ENCODE measurements at regions not wholly inside any gene's neighbourhood (a gene's known extent, or its start where the extent isn't known, plus 50 kb on each side); places are given as distances from the start of the nearest gene placed in this dataset.

DNA sequence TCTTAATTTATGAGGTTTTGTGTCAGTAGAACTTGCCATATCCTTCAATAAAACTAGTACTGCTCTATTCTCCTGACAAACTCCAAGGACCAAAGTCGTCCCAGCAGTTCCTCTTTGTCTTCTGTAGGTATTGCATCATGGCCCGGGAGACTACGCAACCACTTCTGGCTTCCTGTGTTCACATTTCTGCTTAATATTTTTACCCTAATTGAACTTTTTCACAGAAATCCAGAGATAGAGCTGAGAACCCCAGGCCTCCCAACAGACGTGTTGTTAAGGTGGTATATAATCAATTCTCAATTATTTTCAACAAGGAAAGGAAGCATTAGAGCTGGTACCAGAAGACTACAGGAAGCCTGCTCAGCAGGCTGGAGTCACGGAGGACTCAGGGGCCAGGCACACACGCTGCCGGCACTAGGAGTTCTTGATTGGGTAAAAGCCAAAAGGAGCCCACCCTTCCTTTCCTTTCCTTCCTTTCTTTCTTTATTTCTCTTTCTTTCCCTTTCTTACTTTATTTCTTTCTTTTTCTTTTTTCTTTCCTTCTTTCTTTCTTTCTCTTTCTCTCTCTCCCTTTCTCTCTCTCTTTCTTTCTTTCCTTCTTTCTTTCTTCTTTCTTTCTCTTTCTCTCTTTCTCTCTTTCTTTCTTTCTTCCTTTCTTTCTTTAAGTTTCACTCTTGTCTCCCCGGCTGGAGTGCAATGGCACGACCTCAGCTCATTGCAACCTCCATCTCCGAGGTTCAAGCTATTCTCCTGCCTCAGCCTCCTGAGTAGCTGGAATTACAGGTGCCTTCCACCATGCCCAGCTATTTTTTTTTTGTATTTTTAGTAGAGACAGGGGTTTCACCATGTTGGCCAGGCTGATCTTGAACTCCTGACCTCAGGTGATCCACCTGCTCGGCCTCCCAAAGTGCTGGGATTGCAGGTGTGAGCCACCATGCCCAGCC, 173.7 kb downstream of the ZBTB18 start:
- no peak for DNase-seq

DNA sequence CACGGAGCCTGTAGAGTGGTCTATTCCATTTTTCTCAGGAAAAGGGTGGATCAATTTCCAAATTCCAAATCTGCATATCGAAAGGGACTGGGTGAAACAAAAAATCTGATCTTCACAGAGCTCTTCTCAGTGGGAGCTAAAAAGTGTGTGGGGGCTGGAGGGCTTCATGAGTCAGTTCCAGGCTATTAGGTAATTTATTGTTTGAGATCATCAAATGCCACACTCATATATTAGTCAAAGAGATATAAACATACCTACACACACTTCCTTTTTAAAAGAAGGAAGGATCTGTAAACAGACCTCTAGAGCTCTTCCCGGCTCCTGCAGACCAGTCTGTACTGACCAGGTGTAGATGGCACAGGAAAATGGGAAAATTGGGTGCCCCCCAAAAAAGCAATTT, 175.4 kb downstream of the ZBTB18 start:
- DNase-seq = no peak

- DNase-seq = no peak
These were observed 179.4 kb downstream of the ZBTB18 start for GRCh38 chr1:244230470-244230869.

- no peak for DNase-seq
These were observed 180.1 kb downstream of the ZBTB18 start for GRCh38 chr1:244231193-244231571.

DNA sequence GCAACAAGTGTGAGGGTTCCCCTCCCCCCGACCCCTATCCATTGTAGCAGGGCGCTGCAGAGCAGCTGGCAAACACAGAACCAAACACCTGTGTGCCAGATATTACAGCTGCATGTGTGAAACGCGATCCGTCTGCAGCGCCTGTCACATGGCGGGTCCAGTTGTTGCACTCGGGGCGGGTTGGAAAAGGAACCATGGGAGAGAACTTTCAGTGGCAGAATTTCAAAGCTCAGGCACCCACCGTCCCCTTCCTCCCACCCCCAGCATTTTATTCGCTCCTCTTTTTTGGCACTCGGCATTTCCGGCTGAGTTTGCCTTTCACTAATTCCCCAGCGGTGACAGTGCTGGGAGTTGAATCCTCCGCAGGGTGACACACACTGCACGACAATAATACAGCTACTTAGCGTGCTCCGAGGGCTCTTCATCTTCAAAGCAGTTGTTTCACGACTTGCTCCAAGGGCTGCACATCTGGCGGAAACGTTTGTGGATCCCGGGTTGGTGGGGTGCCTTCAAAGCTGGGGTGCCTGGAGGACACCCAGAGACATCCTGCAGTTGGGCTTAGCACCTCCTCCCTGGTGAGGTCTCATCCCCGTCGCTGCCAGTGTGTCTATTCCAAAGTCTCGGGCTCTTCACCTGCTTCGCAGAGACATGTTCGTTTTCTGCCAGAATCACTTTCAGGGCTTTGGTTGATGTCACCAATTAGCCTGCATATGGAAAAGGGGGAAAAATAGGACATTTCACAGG, 180.7 kb downstream of the ZBTB18 start:
- DNase-seq = peak; percentile 94

DNA sequence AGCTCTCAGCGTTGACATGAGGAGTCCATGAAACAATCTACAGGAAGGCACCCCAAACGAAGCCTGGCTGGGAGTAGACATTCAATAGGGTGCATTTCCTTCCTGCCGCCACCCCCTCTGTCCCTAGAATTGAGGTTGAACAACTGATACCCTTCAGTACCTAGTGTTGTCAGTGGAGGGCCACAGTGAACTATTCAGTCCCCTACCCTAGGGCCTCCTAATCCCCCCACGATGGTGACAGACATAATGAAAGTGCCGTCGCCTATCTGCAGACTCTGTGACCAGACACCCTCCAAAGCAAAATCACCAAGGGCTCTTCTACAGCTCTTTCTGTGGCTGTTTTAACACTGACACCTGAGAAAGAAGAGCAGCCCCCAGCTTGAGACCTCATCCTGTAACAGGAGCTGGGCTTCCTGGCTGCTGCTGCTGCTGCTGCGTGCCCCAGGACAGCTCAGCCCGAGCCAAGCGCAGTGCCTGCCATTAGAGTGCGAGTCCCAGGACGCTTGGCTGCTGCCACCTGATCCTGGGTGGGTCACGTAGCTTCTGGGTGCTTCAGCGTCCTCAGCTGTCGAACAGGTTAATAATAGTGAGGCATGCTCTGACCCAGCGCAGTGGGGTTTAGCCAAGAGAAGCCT, 183.0 kb downstream of the ZBTB18 start:
- DNase-seq = peak; percentile 16

- DNase-seq = no peak
These were observed 184.1 kb downstream of the ZBTB18 start for GRCh38 chr1:244235157-244235556.

GRCh38 chr1:244236101-244236500, 185.0 kb downstream of the ZBTB18 start:
- DNase-seq = no peak

GRCh38 chr1:244236721-244237120, 185.6 kb downstream of the ZBTB18 start:
- DNase-seq = no peak

GRCh38 chr1:244237445-244237844, 186.4 kb downstream of the ZBTB18 start:
- no peak for DNase-seq

DNA sequence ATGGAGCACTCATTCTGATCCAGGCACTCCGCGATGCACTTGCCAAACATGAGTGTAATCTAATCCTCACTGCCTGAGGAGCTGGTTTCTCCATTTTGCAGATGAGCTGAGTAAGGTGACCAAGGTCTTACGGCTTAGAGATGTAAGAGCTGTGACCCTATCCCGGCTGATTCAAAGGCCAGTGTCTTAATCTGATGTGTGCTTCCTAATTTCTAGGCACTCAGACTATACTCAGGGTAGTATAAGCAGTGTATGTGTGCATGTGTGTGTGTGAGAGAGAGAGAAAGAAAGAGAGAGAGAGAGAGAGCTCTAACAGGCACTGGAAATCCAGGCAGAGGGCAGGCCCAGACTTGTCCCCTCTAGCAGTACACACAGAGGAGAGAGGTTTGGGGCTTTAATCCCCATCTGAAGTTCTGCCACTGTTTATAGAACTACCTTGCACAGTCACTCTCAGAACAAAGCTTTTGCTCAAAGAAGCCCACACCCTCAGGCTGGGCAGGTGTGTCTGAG, 188.2 kb downstream of the ZBTB18 start:
- peak; percentile 78 for DNase-seq

DNA sequence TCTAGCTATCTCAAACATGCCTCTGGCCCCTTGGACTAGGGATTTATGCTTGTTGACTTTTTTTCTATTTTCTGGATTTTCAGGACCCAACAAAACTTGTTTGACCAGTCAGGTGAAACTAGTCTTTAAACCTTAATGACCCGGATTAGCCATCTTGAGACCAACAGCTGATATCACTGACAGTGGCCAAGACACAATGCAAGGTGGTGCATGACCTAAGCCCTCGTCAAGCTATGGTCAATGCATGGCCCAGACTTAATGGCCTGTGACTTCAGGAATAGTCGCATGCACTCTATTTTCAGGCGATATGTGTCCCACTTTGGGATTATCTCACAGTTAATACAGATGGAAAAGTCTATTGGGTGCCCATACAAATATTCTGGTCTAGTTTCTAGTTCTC, 190.4 kb downstream of the ZBTB18 start:
- DNase-seq = no peak

- no peak for DNase-seq
These were observed 191.4 kb downstream of the ZBTB18 start for GRCh38 chr1:244242446-244242845.

GRCh38 chr1:244246334-244246733, 195.3 kb downstream of the ZBTB18 start:
- DNase-seq = no peak

GRCh38 chr1:244248426-244248825, 197.3 kb downstream of the ZBTB18 start:
- no peak for DNase-seq

DNA sequence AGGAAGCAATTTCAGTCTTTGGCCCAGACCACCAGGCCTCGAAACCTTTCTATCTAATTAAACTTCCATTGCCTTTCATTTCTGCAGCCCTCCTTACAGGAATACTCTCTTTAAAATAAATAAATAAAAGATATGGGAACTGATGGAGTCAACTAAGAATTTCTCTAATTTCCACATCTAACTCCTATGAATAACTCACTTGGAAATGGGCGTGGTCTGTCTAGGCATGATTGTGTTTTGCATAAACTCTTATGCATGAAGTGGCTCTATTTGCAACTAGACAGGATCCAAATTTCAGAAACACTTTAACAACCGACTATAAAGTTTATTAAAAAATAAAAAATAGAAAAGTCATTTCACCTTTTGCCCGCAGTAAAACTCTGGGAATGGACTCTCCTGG, 199.5 kb downstream of the ADSS2 start:
- no peak for DNase-seq

DNA sequence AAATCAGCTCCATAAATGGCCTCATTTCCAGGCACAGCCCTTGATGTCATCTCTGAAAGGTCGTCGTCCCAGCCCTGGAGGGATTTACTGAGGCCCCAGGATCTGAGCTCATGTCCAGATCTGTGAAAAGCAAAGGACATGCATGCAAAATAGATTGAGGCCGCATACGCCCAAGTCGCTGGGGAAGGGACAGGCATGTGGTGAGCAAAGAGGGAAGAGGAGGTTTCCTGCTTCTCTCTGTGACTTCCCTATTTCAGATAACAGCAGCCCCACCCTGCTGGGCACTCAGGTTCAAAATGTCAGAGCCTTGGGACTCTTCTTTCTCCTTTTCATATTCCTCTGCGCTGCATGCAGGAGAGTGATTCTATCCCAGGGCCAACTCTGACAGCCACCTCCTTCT, 197.2 kb downstream of the ADSS2 start:
- no peak for DNase-seq

DNA sequence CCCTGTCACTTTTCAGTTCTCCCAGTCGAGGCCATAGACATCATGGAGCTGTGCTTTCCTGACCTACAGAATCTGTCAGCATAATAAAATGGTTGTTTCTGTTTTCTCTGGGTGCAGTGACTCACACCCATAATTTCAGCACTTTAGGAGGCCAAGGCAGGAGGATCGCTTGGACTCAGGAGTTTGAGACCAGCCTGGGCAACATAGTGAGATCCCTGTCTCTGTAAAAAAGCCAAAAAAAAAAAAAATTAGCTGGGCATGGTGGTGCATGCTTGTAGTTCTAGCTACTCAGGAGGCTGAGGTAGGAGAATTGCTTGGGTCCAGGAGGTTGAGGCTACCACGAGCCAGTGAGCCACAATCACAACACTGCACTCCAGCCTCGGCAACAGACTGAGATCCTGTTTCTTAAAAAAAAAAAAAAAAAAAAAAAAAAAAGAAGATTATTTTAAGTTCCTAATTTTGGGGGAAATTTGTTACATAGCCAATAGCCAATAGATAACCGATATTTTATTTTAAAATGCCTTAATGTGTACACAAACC, 196.2 kb downstream of the ADSS2 start:
- no peak for DNase-seq

DNA sequence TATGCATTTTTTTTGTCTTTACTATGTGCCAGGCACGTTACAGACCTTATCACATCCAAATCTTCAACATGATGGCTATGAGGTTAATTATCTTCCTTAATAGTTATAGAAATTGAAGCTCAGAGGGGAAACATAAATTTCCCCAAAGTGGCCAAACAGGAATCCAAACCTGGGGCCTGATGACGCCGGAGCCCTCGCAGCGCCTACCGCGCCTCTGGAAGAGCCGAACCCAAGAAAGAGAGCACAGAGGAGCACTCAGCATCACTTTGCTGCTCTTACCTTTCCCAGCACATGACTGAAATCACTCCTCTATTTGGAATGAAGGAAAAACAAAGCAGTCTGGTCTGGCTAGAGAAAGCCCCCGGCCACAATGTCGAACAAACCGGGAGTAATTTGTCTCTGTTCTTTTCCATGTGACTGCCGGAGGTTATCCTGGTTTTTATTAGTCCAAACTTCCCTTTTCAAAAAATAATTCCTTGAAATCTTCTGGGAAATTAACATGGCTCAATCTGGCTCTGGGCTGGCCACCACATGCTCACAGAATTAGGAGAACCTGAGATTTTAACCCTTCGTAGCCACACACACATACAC, 195.5 kb downstream of the ADSS2 start:
- peak; percentile 12 for DNase-seq

GRCh38 chr1:244264163-244264562, 187.5 kb downstream of the ADSS2 start:
- no peak for DNase-seq

DNA sequence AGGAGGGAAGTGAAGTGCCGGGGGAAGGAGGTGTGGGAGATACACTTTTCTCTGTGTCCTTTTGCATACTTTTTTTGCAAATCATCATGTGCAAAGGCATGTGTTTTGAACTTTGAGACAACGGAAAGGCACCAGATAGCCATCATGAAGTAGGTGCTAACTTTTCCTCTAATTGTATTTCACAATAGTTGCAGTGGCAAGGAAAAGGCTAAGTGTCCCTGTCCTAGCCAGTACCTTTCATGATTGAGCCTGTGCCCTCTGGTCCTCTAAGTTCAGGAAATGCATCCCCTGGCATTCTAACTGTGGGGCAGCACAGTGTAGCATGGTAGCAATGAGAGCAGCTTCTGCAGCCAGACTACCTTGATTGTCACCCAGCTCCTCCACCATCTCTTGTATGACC, 186.2 kb downstream of the ADSS2 start:
- DNase-seq = no peak

- DNase-seq = no peak
These were observed 182.5 kb downstream of the ADSS2 start for GRCh38 chr1:244269169-244269568.

DNA sequence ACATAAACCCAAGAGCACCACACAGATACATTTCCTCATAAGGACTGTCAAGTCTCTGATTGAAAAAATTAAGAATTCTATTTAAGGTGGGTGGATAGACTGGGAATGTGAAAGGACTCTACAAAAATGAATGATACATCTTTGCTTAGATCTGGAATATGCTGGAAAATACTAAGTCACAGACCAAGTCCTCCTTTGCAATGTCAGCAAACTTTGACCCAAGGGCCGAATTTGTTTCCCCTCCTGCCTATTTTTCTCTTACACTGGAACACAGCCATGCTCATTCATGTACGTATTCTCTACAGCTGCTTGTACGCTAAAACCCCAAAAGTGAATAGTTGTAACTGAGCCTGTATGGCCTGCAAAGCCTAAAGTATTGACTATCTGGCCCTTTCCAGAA, 180.7 kb downstream of the ADSS2 start:
- no peak for DNase-seq

Data from NCI-H2171 treated with DMSO at 0.1 percent for 48 hours (cell line).